ENCODE measurements at regions not wholly inside any gene's neighbourhood (a gene's known extent, or its start where the extent isn't known, plus 50 kb on each side); places are given as distances from the start of the nearest gene placed in this dataset.

DNA sequence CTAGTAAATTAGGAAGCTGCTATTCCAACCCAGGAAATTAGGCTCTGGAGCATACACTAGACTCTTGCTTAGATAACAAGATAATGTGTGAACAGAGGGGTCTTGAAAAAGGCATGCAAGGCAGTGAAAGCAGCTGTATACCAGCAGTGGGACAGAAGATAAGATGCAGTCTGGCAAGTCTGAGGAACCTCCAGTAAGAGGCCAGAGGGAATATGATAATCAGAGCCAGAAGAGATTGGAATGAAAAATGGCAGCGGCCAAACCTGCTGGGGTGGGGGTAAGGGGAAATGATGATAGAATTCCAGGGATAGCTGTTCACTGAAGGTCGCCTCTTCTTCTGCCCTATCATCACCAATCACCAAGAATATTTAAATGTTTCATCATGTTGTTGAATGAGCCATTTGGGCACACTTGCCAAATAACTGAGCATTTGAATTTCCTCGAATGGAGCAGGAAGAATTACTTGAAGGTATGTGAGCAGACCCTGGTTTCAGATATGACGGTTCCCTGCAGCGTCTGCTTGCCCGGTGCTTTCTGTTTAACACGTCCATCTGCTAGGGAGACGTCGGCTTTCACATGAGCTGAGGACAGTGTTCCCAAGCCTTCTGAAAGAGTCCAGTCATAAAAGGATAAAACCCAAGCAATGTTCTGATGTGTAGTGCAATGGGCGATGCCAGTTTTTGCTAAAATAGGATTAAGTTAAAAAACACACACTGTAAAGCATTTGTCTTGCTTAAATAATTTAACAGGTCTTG lies 173.3 kb downstream of the RWDD3 start:
- no peak overlapping the region for H2AFZ ChIP-seq (ENCODE audit: low read depth)
- POLR2A ChIA-PET, result interaction anchor here (1.1 kb wide), 1 partner anchor 25 kb away, joined by 3 read pairs; no protein-coding TSS in a partner anchor
- H3K9ac ChIP-seq, result no peak overlapping the region
- peaks cover 0 to 13% of the 10 kb centered on the region in 2 experiments; a peak in 2 of 4 replicates for H3K4me1 ChIP-seq (ENCODE audit: control insufficient read depth in 1 of 2, insufficient read depth in 2 of 2, low read depth in 1 of 2, low read length in 1 of 2)
- H4K20me1 ChIP-seq (ENCODE audit: insufficient read depth), result no peaks in the 10 kb centered on the region
- peak overlapping the region in 1 of 2 experiments; percentile 77; a peak in 2 of 4 replicates for H3K27ac ChIP-seq (ENCODE audit: low read depth in 2 of 2, low read length in 1 of 2)
- H3K4me3 ChIP-seq (ENCODE audit: low read depth in 2 of 2, low read length in 1 of 2), result no peak overlapping the region
- H3K9me3 ChIP-seq, result no peaks in the 10 kb centered on the region
- H3K9me2 ChIP-seq, result no peaks in the 10 kb centered on the region
- H3K79me2 ChIP-seq (ENCODE audit: insufficient read depth), result no peaks in the 10 kb centered on the region
- H3K27me3 ChIP-seq (ENCODE audit: insufficient read depth), result no peaks in the 10 kb centered on the region
- H3K4me2 ChIP-seq, result no peak overlapping the region
- no peak for TF ChIP-seq YY1 (IDR thresholded peaks at IDR 0.05; ENCODE audit: low read depth)
- TF ChIP-seq RAD21 (IDR thresholded peaks at IDR 0.05; ENCODE audit: low read length), result no peak
- TF ChIP-seq FOSL2 (IDR thresholded peaks at IDR 0.05; ENCODE audit: borderline replicate concordance, low read depth), result no peak
- no peak for TF ChIP-seq FOXM1 (IDR thresholded peaks at IDR 0.05; ENCODE audit: low read depth)
- no peak for TF ChIP-seq TAF1 (IDR thresholded peaks at IDR 0.05; ENCODE audit: borderline replicate concordance, low read depth, low read length)
- TF ChIP-seq MXI1 (IDR thresholded peaks at IDR 0.05; ENCODE audit: low read depth, low read length), result no peak
- TF ChIP-seq GABPA (IDR thresholded peaks at IDR 0.05; ENCODE audit: low read depth), result no peak
- no peak for TF ChIP-seq TEAD4 (IDR thresholded peaks at IDR 0.05; ENCODE audit: borderline replicate concordance, insufficient read depth)
- TF ChIP-seq, protein P1, sequence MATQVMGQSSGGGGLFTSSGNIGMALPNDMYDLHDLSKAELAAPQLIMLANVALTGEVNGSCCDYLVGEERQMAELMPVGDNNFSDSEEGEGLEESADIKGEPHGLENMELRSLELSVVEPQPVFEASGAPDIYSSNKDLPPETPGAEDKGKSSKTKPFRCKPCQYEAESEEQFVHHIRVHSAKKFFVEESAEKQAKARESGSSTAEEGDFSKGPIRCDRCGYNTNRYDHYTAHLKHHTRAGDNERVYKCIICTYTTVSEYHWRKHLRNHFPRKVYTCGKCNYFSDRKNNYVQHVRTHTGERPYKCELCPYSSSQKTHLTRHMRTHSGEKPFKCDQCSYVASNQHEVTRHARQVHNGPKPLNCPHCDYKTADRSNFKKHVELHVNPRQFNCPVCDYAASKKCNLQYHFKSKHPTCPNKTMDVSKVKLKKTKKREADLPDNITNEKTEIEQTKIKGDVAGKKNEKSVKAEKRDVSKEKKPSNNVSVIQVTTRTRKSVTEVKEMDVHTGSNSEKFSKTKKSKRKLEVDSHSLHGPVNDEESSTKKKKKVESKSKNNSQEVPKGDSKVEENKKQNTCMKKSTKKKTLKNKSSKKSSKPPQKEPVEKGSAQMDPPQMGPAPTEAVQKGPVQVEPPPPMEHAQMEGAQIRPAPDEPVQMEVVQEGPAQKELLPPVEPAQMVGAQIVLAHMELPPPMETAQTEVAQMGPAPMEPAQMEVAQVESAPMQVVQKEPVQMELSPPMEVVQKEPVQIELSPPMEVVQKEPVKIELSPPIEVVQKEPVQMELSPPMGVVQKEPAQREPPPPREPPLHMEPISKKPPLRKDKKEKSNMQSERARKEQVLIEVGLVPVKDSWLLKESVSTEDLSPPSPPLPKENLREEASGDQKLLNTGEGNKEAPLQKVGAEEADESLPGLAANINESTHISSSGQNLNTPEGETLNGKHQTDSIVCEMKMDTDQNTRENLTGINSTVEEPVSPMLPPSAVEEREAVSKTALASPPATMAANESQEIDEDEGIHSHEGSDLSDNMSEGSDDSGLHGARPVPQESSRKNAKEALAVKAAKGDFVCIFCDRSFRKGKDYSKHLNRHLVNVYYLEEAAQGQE (IDR thresholded peaks at IDR 0.05; ENCODE audit: low read depth, low read length), result no peak
- TF ChIP-seq RCOR1 (IDR thresholded peaks at IDR 0.05; ENCODE audit: low read length), result no peak
- no peak for TF ChIP-seq NFIC (IDR thresholded peaks at IDR 0.05; ENCODE audit: borderline replicate concordance)
- no peak for TF ChIP-seq NRF1 (IDR thresholded peaks at IDR 0.05; ENCODE audit: low read depth, low read length)
- TF ChIP-seq TCF12 (IDR thresholded peaks at IDR 0.05), result no peak
- CTCF ChIA-PET, result no interaction called here
- WGBS (ENCODE audit: low lambda C conversion rate), result 51% methylated on average over 10 of the region's 10 CpGs
- H3K36me3 ChIP-seq (replicated peaks in 1 of 2; ENCODE audit: control insufficient read depth in 1 of 2, insufficient read depth in 2 of 2, low read length in 1 of 2), result no peaks in the 10 kb centered on the region
- no peak for DNase-seq
- H3F3A ChIP-seq (replicated peaks; ENCODE audit: insufficient read depth), result no peaks in the 10 kb centered on the region

DNA sequence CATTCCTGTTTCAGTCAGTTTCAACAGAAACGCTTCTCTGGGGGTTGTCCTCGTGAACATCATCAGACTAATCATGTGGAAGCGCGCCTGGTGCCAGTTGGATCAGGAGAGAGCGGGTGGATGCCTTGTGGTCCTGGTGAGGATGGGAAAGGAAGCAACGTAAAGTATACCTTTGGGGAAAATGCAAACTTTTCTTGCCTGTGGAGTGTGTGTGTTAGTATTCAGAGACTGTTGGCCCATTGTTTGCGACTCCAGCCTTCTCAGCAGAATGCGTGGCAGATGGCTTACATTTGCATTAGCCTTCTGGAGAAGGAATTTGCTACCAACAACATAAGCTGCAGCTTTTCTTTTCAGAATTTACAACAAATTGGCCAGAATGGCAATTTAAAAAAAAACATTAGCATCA lies 173.9 kb downstream of the RWDD3 start:
- CTCF ChIA-PET, result no interaction called here

More for the DNA sequence above, 173.9 kb downstream of the RWDD3 start:
- H3K79me2 ChIP-seq (ENCODE audit: insufficient read depth), result no peaks in the 10 kb centered on the region
- TF ChIP-seq FOSL2 (IDR thresholded peaks at IDR 0.05; ENCODE audit: borderline replicate concordance, low read depth) (no peak), EP300 (IDR thresholded peaks at IDR 0.05; ENCODE audit: borderline replicate concordance in 1 of 2, low read depth in 1 of 2, low read length in 1 of 2) (no peak), NFIC (IDR thresholded peaks at IDR 0.05; ENCODE audit: borderline replicate concordance) (no peak), SIN3A (IDR thresholded peaks at IDR 0.05; ENCODE audit: borderline replicate concordance, low read depth, low read length) (no peak), RCOR1 (IDR thresholded peaks at IDR 0.05; ENCODE audit: low read length) (no peak), RFX5 (IDR thresholded peaks at IDR 0.05; ENCODE audit: low read length) (no peak), NRF1 (IDR thresholded peaks at IDR 0.05; ENCODE audit: low read depth, low read length) (no peak), ELF1 (IDR thresholded peaks at IDR 0.05) (no peak), GABPA (IDR thresholded peaks at IDR 0.05; ENCODE audit: low read depth) (no peak), RAD21 (IDR thresholded peaks at IDR 0.05; ENCODE audit: low read length) (no peak), YY1 (IDR thresholded peaks at IDR 0.05; ENCODE audit: low read depth) (no peak)
- TF ChIP-seq, protein P2, sequence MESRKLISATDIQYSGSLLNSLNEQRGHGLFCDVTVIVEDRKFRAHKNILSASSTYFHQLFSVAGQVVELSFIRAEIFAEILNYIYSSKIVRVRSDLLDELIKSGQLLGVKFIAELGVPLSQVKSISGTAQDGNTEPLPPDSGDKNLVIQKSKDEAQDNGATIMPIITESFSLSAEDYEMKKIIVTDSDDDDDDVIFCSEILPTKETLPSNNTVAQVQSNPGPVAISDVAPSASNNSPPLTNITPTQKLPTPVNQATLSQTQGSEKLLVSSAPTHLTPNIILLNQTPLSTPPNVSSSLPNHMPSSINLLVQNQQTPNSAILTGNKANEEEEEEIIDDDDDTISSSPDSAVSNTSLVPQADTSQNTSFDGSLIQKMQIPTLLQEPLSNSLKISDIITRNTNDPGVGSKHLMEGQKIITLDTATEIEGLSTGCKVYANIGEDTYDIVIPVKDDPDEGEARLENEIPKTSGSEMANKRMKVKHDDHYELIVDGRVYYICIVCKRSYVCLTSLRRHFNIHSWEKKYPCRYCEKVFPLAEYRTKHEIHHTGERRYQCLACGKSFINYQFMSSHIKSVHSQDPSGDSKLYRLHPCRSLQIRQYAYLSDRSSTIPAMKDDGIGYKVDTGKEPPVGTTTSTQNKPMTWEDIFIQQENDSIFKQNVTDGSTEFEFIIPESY (IDR thresholded peaks at IDR 0.05; ENCODE audit: borderline replicate concordance, low read depth), result no peak
- TF ChIP-seq, protein P3, sequence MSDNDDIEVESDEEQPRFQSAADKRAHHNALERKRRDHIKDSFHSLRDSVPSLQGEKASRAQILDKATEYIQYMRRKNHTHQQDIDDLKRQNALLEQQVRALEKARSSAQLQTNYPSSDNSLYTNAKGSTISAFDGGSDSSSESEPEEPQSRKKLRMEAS (IDR thresholded peaks at IDR 0.05; ENCODE audit: low read depth), result no peak
- TF ChIP-seq, protein P4, sequence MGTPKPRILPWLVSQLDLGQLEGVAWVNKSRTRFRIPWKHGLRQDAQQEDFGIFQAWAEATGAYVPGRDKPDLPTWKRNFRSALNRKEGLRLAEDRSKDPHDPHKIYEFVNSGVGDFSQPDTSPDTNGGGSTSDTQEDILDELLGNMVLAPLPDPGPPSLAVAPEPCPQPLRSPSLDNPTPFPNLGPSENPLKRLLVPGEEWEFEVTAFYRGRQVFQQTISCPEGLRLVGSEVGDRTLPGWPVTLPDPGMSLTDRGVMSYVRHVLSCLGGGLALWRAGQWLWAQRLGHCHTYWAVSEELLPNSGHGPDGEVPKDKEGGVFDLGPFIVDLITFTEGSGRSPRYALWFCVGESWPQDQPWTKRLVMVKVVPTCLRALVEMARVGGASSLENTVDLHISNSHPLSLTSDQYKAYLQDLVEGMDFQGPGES (IDR thresholded peaks at IDR 0.05; ENCODE audit: low read depth, low read length), result no peak
- no peaks in the 10 kb centered on the region for H3K36me3 ChIP-seq (replicated peaks in 1 of 2; ENCODE audit: control insufficient read depth in 1 of 2, insufficient read depth in 2 of 2, low read length in 1 of 2)
- POLR2A ChIA-PET, result interaction anchor here (1.1 kb wide), 1 partner anchor 26 kb away, joined by 3 read pairs; no protein-coding TSS in a partner anchor
- H3K4me1 ChIP-seq (ENCODE audit: control insufficient read depth in 1 of 2, insufficient read depth in 2 of 2, low read depth in 1 of 2, low read length in 1 of 2), result peaks cover 0 to 13% of the 10 kb centered on the region in 2 experiments; a peak in 2 of 4 replicates
- H3F3A ChIP-seq (replicated peaks; ENCODE audit: insufficient read depth), result no peaks in the 10 kb centered on the region
- H3K4me3 ChIP-seq (ENCODE audit: low read depth in 2 of 2, low read length in 1 of 2), result no peak overlapping the region
- H4K20me1 ChIP-seq (ENCODE audit: insufficient read depth), result no peaks in the 10 kb centered on the region
- H3K9me2 ChIP-seq, result no peaks in the 10 kb centered on the region
- WGBS (ENCODE audit: low lambda C conversion rate), result 53% methylated on average over 8 of the region's 8 CpGs
- H3K27ac ChIP-seq (ENCODE audit: low read depth in 2 of 2, low read length in 1 of 2), result peak overlapping the region in 1 of 2 experiments; percentile 77; a peak in 2 of 4 replicates
- H3K9ac ChIP-seq, result no peak overlapping the region
- DNase-seq, result no peak
- H2AFZ ChIP-seq (ENCODE audit: low read depth), result no peak overlapping the region
- no peaks in the 10 kb centered on the region for H3K9me3 ChIP-seq
- no peak overlapping the region for H3K4me2 ChIP-seq
- H3K27me3 ChIP-seq (ENCODE audit: insufficient read depth), result no peaks in the 10 kb centered on the region

Measured in SK-N-SH (cell line).